HepG2 (cell line): ENCODE measurements at regions not wholly inside any gene's neighbourhood (a gene's known extent, or its start where the extent isn't known, plus 50 kb on each side); places are given as distances from the start of the nearest gene placed in this dataset.

Experiments
- ATAC-seq: fragments of 200-7000 bp; cut with Tn5 transposase; 3 replicates; pipeline ENCODE4 v1.9.1; 2020; ENCODE audit warnings: mild to moderate bottlenecking, moderate library complexity
- BruUV-seq: library from RNA; stranded (reverse); fragments of 400-500 nt; replicated peaks from 2 replicates; lab custom pipeline; 2021; lab: Mats Ljungman, UMichigan
- CTCF ChIA-PET: fragments of 300-600 bp; formaldehyde crosslinking; extraction: SDS; loops from one replicate; lab custom pipeline; 2021; ENCODE audit warnings: low total read pairs, inconsistent platforms, low intra/inter-chr PET ratio; lab: Yijun Ruan, JAX
- POLR2A ChIA-PET: fragments of 350-600 bp; sonication (Branson Sonifier 250); formaldehyde crosslinking; loops from one replicate; lab custom pipeline; 2020; ENCODE audit warnings: antibody characterized with exemption, inconsistent platforms; lab: Yijun Ruan, JAX
- DNase-seq: peaks from one replicate; pipeline ENCODE4 v3.0.0-alpha.2; 2015; ENCODE audit warnings: low spot score
- FAIRE-seq: peaks from 3 replicates; lab custom pipeline; 2011; peaks lifted over from hg19 to GRCh38; lab: Jason Lieb, UNC
- H2AFZ ChIP-seq: one replicate; pipeline ENCODE4 v1.6.1; 2011; ENCODE audit warnings: low read length, inconsistent platforms
- H3K27ac ChIP-seq: fragments of 300-600 bp; 3 replicates; pipeline ENCODE4 v1.8.0; 2011; ENCODE audit warnings: mixed run types, mild to moderate bottlenecking, mixed read lengths, low read length, inconsistent platforms; ENCODE audit not compliant: insufficient read depth; ENCODE audit errors: extremely low read length
- H3K27me3 ChIP-seq, 2 experiments: fragments of 200-600 bp in 1 of 2; 2 replicates in 1 of 2; 3 replicates in 1 of 2; pipeline versions ENCODE4 v1.6.0 to v1.8.0; 2011; ENCODE audit warnings: low read length in 2 of 2, mild to moderate bottlenecking in 2 of 2, moderate library complexity in 2 of 2, inconsistent platforms in 1 of 2; ENCODE audit not compliant: insufficient read depth in 2 of 2, control insufficient read depth in 1 of 2
- H3K36me3 ChIP-seq, 2 experiments: fragments of 200-600 bp in 1 of 2; replicated peaks in 1 of 2; 2 replicates in 1 of 2; 3 replicates in 1 of 2; pipeline versions ENCODE4 v1.5.1 to v1.8.0; 2011; ENCODE audit warnings: low read length in 2 of 2, inconsistent platforms in 1 of 2; ENCODE audit not compliant: insufficient read depth in 2 of 2, control insufficient read depth in 1 of 2
- H3K4me1 ChIP-seq: 2 replicates; pipeline ENCODE4 v1.5.1; 2012; ENCODE audit warnings: low read length, inconsistent platforms; ENCODE audit not compliant: insufficient read depth
- H3K4me2 ChIP-seq: 2 replicates; pipeline ENCODE4 v1.6.0; 2011; ENCODE audit warnings: low read depth, low read length, inconsistent platforms
- H3K4me3 ChIP-seq, 3 experiments: fragments of 200-600 bp in 1 of 3; sonication (generic), shearing (Covaris generic) in 1 of 3; replicated peaks in 1 of 3; 2 replicates each; pipeline ENCODE4 v1.5.1; 2011 to 2016; ENCODE audit warnings: low read length in 3 of 3, inconsistent platforms in 2 of 3, low read depth in 2 of 3, mild to moderate bottlenecking in 2 of 3, control low read depth in 1 of 3, mixed read lengths in 1 of 3; ENCODE audit not compliant: insufficient read depth in 1 of 3
- H3K79me2 ChIP-seq: one replicate; pipeline ENCODE4 v1.6.1; 2011; ENCODE audit warnings: low read length, inconsistent platforms; ENCODE audit not compliant: insufficient read depth
- H3K9ac ChIP-seq: 2 replicates; pipeline ENCODE4 v1.6.0; 2011; ENCODE audit warnings: mild to moderate bottlenecking, low read depth, low read length, inconsistent platforms; ENCODE audit not compliant: insufficient read depth
- H3K9me3 ChIP-seq: 2 replicates; pipeline ENCODE4 v1.5.1; 2012; ENCODE audit warnings: mild to moderate bottlenecking, low read length
- H4K20me1 ChIP-seq: 2 replicates; pipeline ENCODE4 v1.6.0; 2011; ENCODE audit warnings: inconsistent platforms, mild to moderate bottlenecking, low read length, moderate library complexity; ENCODE audit not compliant: insufficient read depth
- ARID3A ChIP-seq: IDR thresholded peaks from 2 replicates; pipeline ENCODE4 v1.6.1; 2012; ENCODE audit warnings: low read depth, low read length, improper control_type of control experiment
- CCDC6 ChIP-seq: sonication (generic); formaldehyde crosslinking; IDR thresholded peaks from 2 replicates; pipeline ENCODE4 v1.8.1; 2022; ENCODE audit warnings: mild to moderate bottlenecking, missing genetic modification reagents, moderate library complexity
- E2F1 ChIP-seq: sonication (generic); formaldehyde crosslinking; IDR thresholded peaks from 2 replicates; pipeline ENCODE4 v1.5.0; 2020; ENCODE audit warnings: missing genetic modification reagents
- FOXC1 ChIP-seq: sonication (generic); formaldehyde crosslinking; IDR thresholded peaks from 2 replicates; pipeline ENCODE4 v1.8.0; 2022; ENCODE audit warnings: mild to moderate bottlenecking, missing genetic modification reagents, borderline replicate concordance
- HDAC2 ChIP-seq: sonication (generic); formaldehyde crosslinking; IDR thresholded peaks from 2 replicates; pipeline ENCODE4 v1.4.0; 2020; ENCODE audit warnings: missing genetic modification reagents
- MYNN ChIP-seq: sonication (generic); formaldehyde crosslinking; IDR thresholded peaks from 2 replicates; pipeline ENCODE4 v1.4.0; 2020; ENCODE audit warnings: mild to moderate bottlenecking, low read depth, missing genetic modification reagents
- NFAT5 ChIP-seq: sonication (generic); formaldehyde crosslinking; IDR thresholded peaks from 2 replicates; pipeline ENCODE4 v1.4.0; 2020; ENCODE audit warnings: missing genetic modification reagents
- NFYC ChIP-seq: IDR thresholded peaks from 2 replicates; pipeline ENCODE4 v1.6.1; 2016; ENCODE audit warnings: missing genetic modification reagents, missing compliant biosample characterization
- PHF21A ChIP-seq: sonication (generic); formaldehyde crosslinking; IDR thresholded peaks from 2 replicates; pipeline ENCODE4 v1.5.0; 2020; ENCODE audit warnings: mild to moderate bottlenecking, missing genetic modification reagents
- ZMAT3 ChIP-seq: sonication (generic); formaldehyde crosslinking; conservative IDR thresholded peaks from 2 replicates; pipeline ENCODE4 v1.7.0; 2021; ENCODE audit warnings: missing genetic modification reagents
- ZNF501 ChIP-seq: sonication (generic); formaldehyde crosslinking; IDR thresholded peaks from 2 replicates; pipeline ENCODE4 v1.5.1; 2020; ENCODE audit warnings: mild to moderate bottlenecking, moderate library complexity, missing genetic modification reagents
- ZNF577 ChIP-seq: sonication (generic); formaldehyde crosslinking; IDR thresholded peaks from 2 replicates; pipeline ENCODE4 v1.4.0; 2020; ENCODE audit warnings: mild to moderate bottlenecking, low read depth, missing genetic modification reagents, borderline replicate concordance
- ZNF766 ChIP-seq: sonication (generic); formaldehyde crosslinking; IDR thresholded peaks from 2 replicates; pipeline ENCODE4 v1.5.0; 2020; ENCODE audit warnings: missing genetic modification reagents, borderline replicate concordance
- ZZZ3 ChIP-seq: sonication (generic); formaldehyde crosslinking; IDR thresholded peaks from 2 replicates; pipeline ENCODE4 v1.4.0; 2020; ENCODE audit warnings: missing genetic modification reagents, mild to moderate bottlenecking, borderline replicate concordance
- WGBS: methylation state at CpG from one replicate; pipeline ENCODE4 v1.1.6; 2017; ENCODE audit warnings: low lambda C conversion rate; 5-methylcytosine and 5-hydroxymethylcytosine counted together
- in situ Hi-C: cut with HindIII; loops from 2 replicates; pipeline ENCODE4 v1.10.0; 2017; ENCODE audit warnings: low pct_unique_long_range_greater_than_20kb; ENCODE audit not compliant: extremely low pct_ligation_motif_present
- intact Hi-C: fragments of 100-400 bp; cut with micrococcal nuclease; formaldehyde crosslinking; loops from one replicate; pipeline ENCODE4 v1.10.0; 2022; ENCODE audit not compliant: unreplicated experiment

- TF ChIP-seq NFAT5 (CRISPR knock-in tag), result no peak
- TF ChIP-seq E2F1, result no peak
- no peak for TF ChIP-seq MYNN (CRISPR knock-in tag)
- no peak for TF ChIP-seq CCDC6 (CRISPR knock-in tag)
- TF ChIP-seq ZNF766 (CRISPR knock-in tag), result no peak
- TF ChIP-seq FOXC1 (CRISPR knock-in tag), result no peak
- no peak for TF ChIP-seq ZNF577 (CRISPR knock-in tag)
Observed at GRCh38 chr7:115704884-115705283, 325.7 kb downstream of the TFEC start (continued).

- POLR2A ChIA-PET, result no interaction called here
- DNase-seq (no peak), FAIRE-seq (no peak), ATAC-seq (no peak)
- Histone ChIP-seq H3K9me3 (no peaks in the 10 kb centered on the region), H4K20me1 (no peaks in the 10 kb centered on the region), H3K27ac (no peak overlapping the region), H3K9ac (no peak overlapping the region), H3K4me2 (no peak overlapping the region), H2AFZ (no peak overlapping the region), H3K4me3 (no peak overlapping the region), H3K27me3 (no peaks in the 10 kb centered on the region), H3K36me3 (no peaks in the 10 kb centered on the region), H3K4me1 (no peaks in the 10 kb centered on the region), H3K79me2 (no peaks in the 10 kb centered on the region)
- in situ Hi-C loops, result loop anchor here (25.0 kb wide), 1 partner anchor 339 kb away; no protein-coding TSS in a partner anchor
- WGBS, result 0% methylated on average over 1 of the region's 1 CpG
- CTCF ChIA-PET, result no interaction called here
- intact Hi-C loops, result no loop called here
- BruUV-seq, result no TSS peak
- TF ChIP-seq ZNF501 (CRISPR knock-in tag) (no peak), HDAC2 (CRISPR knock-in tag) (no peak), ZMAT3 (CRISPR knock-in tag) (no peak), ZZZ3 (CRISPR knock-in tag) (no peak), ARID3A (no peak), NFYC (no peak), PHF21A (CRISPR knock-in tag) (no peak), CCDC6 (CRISPR knock-in tag) (no peak)
Observed at GRCh38 chr7:115701141-115701540, 329.4 kb downstream of the TFEC start.
